OCI-LY1 (cell line): ENCODE measurements at regions not wholly inside any gene's neighbourhood (a gene's known extent, or its start where the extent isn't known, plus 50 kb on each side); places are given as distances from the start of the nearest gene placed in this dataset.

Experiments used
- CTCF ChIP-seq: fragments of 200-600 bp; sonication (generic), shearing (Covaris generic); IDR thresholded peaks from 2 replicates; pipeline ENCODE4 v1.5.1; 2017; ENCODE audit warnings: mild to moderate bottlenecking, antibody characterized with exemption, low read length, moderate library complexity, mixed read lengths
- EZH2 ChIP-seq: fragments of 200-600 bp; sonication (generic), shearing (Covaris generic); IDR thresholded peaks from 2 replicates; pipeline ENCODE4 v1.8.0; 2017; ENCODE audit warnings: borderline replicate concordance, mixed run types, mild to moderate bottlenecking, antibody characterized with exemption, low read length, moderate library complexity, mixed read lengths

DNA sequence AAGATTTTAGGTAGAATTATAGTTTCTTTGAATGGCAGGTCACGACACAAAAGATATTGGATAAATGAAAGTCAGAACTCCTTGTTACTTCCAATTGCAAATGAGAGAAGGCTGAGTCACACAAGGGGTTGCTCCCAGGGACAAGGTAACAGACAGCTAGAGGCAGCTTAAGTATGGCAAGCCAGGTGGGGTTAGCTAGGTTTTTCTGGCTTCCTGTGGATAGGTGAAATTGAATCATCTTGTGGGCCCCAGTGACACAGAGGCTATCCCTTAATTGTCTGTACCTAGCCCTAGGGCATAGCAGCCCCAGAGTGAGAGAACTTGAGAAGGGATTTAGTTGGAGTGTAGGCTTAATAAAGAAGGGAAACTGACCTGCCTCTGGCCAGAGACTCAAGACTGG, 407.7 kb upstream of the SLC8A1 start:
- TF ChIP-seq CTCF: no peak
- no peak for TF ChIP-seq EZH2
